ENCODE measurements at regions not wholly inside any gene's neighbourhood (a gene's known extent, or its start where the extent isn't known, plus 50 kb on each side); places are given as distances from the start of the nearest gene placed in this dataset.

DNA sequence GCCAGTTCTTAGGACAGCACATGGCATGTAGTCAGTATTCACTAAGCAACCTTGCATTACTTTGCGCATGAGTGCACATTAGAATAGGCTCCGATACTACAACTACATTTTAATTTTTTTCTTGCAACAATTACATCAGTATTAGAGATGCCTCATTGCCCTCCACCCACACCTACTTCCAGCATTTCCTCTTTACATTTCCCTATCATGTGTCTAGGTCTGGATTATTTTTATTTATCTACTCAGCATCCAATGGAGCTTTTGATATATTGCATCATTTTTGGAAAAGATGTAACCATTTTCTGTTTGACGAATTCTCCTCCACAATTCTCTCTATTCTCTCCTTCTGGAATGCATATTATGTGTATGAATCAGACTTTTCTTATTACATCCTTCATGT is 258.2 kb upstream of the GLI3 start:
- TF ChIP-seq, protein P1, sequence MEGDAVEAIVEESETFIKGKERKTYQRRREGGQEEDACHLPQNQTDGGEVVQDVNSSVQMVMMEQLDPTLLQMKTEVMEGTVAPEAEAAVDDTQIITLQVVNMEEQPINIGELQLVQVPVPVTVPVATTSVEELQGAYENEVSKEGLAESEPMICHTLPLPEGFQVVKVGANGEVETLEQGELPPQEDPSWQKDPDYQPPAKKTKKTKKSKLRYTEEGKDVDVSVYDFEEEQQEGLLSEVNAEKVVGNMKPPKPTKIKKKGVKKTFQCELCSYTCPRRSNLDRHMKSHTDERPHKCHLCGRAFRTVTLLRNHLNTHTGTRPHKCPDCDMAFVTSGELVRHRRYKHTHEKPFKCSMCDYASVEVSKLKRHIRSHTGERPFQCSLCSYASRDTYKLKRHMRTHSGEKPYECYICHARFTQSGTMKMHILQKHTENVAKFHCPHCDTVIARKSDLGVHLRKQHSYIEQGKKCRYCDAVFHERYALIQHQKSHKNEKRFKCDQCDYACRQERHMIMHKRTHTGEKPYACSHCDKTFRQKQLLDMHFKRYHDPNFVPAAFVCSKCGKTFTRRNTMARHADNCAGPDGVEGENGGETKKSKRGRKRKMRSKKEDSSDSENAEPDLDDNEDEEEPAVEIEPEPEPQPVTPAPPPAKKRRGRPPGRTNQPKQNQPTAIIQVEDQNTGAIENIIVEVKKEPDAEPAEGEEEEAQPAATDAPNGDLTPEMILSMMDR (IDR thresholded peaks at IDR 0.05; ENCODE audit: low read depth, low read length) = no peak
- no peak overlapping the region for H3K4me3 ChIP-seq (ENCODE audit: low read depth, low read length)

DNA sequence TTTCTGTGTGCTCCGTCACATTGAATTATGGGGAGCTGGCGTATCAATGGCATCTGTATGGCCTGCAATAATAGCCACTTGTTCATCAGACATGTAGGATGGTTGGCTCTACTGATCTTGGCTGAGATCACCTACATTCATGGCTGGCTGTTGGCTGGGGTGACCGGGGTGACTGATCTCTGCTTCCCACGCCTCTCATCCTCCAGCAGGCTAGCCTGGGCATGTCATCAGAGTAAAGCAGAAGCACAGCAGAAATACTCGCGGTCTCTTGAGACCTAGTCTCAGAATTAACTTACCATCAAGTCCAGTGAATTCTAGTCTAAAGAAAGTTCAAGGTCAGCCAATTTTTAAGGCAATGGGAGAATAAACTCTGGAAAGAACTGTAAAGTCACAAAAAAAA is 257.7 kb upstream of the GLI3 start:
- H3K4me3 ChIP-seq (ENCODE audit: low read depth, low read length) = no peak overlapping the region
- TF ChIP-seq, protein P1 (IDR thresholded peaks at IDR 0.05; ENCODE audit: low read depth, low read length) = no peak

- H3K4me3 ChIP-seq (ENCODE audit: low read depth, low read length) = no peak overlapping the region
- TF ChIP-seq, protein P1 (IDR thresholded peaks at IDR 0.05; ENCODE audit: low read depth, low read length) = no peak
These were observed 257.2 kb upstream of the GLI3 start for GRCh38 chr7:42494199-42494710.

- peak overlapping the region; percentile 49 for H3K4me3 ChIP-seq (ENCODE audit: low read depth, low read length)
- TF ChIP-seq, protein P1 (IDR thresholded peaks at IDR 0.05; ENCODE audit: low read depth, low read length) = no peak
These were observed 256.6 kb upstream of the GLI3 start for GRCh38 chr7:42493436-42494198.

DNA sequence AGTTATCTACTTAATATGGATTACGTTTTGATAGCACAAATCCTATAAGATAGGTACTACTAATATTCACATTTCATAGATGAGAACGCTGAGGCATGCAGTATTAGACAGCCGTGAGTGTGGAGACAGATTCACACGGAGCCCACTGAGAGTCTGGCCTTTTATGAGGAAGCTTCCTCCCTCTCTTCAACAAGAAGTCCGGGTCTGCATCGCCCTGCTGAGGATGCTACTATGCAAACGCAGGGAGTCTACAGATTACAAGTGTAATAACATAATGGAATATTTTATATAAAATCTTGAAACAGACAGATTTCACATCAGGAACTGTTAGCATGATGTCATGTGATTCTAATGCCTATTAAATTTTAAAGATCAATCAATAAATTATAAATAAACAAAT is 255.9 kb upstream of the GLI3 start:
- TF ChIP-seq, protein P1 (IDR thresholded peaks at IDR 0.05; ENCODE audit: low read depth, low read length) = no peak
- H3K4me3 ChIP-seq (ENCODE audit: low read depth, low read length) = no peak overlapping the region

GRCh38 chr7:42491106-42491505 is 254.1 kb upstream of the GLI3 start:
- TF ChIP-seq, protein P1 (IDR thresholded peaks at IDR 0.05; ENCODE audit: low read depth, low read length) = no peak
- H3K4me3 ChIP-seq (ENCODE audit: low read depth, low read length) = no peak overlapping the region

- TF ChIP-seq, protein P1 (IDR thresholded peaks at IDR 0.05; ENCODE audit: low read depth, low read length) = no peak
- H3K4me3 ChIP-seq (ENCODE audit: low read depth, low read length) = no peak overlapping the region
These were observed 252.3 kb upstream of the GLI3 start for GRCh38 chr7:42489299-42489698.

Measured in WI38 (cell line).